ENCODE measurements at regions not wholly inside any gene's neighbourhood (a gene's known extent, or its start where the extent isn't known, plus 50 kb on each side); places are given as distances from the start of the nearest gene placed in this dataset.

GRCh38 chr3:10602769-10603768 lies 97.7 kb upstream of the ATP2B2 start:
- TF ChIP-seq POLR2A (IDR thresholded peaks at IDR 0.05) (no peak), CTCF (IDR thresholded peaks at IDR 0.05) (no peak)
- Histone ChIP-seq H3K27ac (no peak overlapping the region), H3K27me3 (no peaks in the 10 kb centered on the region), H3K9me3 (no peaks in the 10 kb centered on the region), H3K4me3 (no peak overlapping the region), H3K36me3 (ENCODE audit: low read depth, missing control alignments) (no peaks in the 10 kb centered on the region), H3K4me1 (no peaks in the 10 kb centered on the region)
- 72% methylated on average over 15 of the region's 15 CpGs for WGBS, 2 donors
- no peak for DNase-seq
- intact Hi-C loops (cut with DNase I; ENCODE audit: low total_unique reads), result no loop called here

- Histone ChIP-seq H3K9me3 (no peaks in the 10 kb centered on the region), H3K27ac (no peak overlapping the region), H3K4me3 (no peak overlapping the region), H3K36me3 (ENCODE audit: low read depth, missing control alignments) (no peaks in the 10 kb centered on the region), H3K4me1 (no peaks in the 10 kb centered on the region), H3K27me3 (no peaks in the 10 kb centered on the region)
- 50 to 72% methylated on average over 13 of the region's 13 CpGs for WGBS, 2 donors
- TF ChIP-seq CTCF (IDR thresholded peaks at IDR 0.05) (no peak), POLR2A (IDR thresholded peaks at IDR 0.05) (no peak)
- intact Hi-C loops (cut with DNase I; ENCODE audit: low total_unique reads), result no loop called here
- no peak for DNase-seq
Measured at GRCh38 chr3:10609134-10609533, 103.7 kb upstream of the ATP2B2 start.

- Histone ChIP-seq H3K4me1 (no peaks in the 10 kb centered on the region), H3K4me3 (no peak overlapping the region), H3K36me3 (ENCODE audit: low read depth, missing control alignments) (no peaks in the 10 kb centered on the region), H3K27ac (no peak overlapping the region), H3K27me3 (no peaks in the 10 kb centered on the region), H3K9me3 (no peaks in the 10 kb centered on the region)
- DNase-seq, result no peak
- WGBS, 2 donors, result 79% methylated on average over 7 of the region's 7 CpGs
- intact Hi-C loops (cut with DNase I; ENCODE audit: low total_unique reads), result no loop called here
- TF ChIP-seq POLR2A (IDR thresholded peaks at IDR 0.05) (no peak), CTCF (IDR thresholded peaks at IDR 0.05) (no peak)
Measured at GRCh38 chr3:10614168-10614567, 108.8 kb upstream of the ATP2B2 start.

GRCh38 chr3:10615715-10616114 lies 110.3 kb upstream of the ATP2B2 start:
- TF ChIP-seq CTCF (IDR thresholded peaks at IDR 0.05), result no peak
- no peak for TF ChIP-seq POLR2A (IDR thresholded peaks at IDR 0.05)
- no peaks in the 10 kb centered on the region for H3K9me3 ChIP-seq
- WGBS, 2 donors, result 93 to 96% methylated on average over 2 of the region's 2 CpGs
- no peaks in the 10 kb centered on the region for H3K4me1 ChIP-seq
- H3K36me3 ChIP-seq (ENCODE audit: low read depth, missing control alignments), result no peaks in the 10 kb centered on the region
- H3K4me3 ChIP-seq, result no peak overlapping the region
- intact Hi-C loops (cut with DNase I; ENCODE audit: low total_unique reads), result no loop called here
- H3K27me3 ChIP-seq, result no peaks in the 10 kb centered on the region
- no peak overlapping the region for H3K27ac ChIP-seq
- no peak for DNase-seq

GRCh38 chr3:10616321-10616720 lies 110.9 kb upstream of the ATP2B2 start:
- Histone ChIP-seq H3K4me3 (no peak overlapping the region), H3K9me3 (no peaks in the 10 kb centered on the region), H3K27ac (no peak overlapping the region), H3K36me3 (ENCODE audit: low read depth, missing control alignments) (no peaks in the 10 kb centered on the region), H3K27me3 (no peaks in the 10 kb centered on the region), H3K4me1 (no peaks in the 10 kb centered on the region)
- DNase-seq, result no peak
- no peak for TF ChIP-seq CTCF (IDR thresholded peaks at IDR 0.05)
- TF ChIP-seq POLR2A (IDR thresholded peaks at IDR 0.05), result no peak
- WGBS, 2 donors, result 50 to 75% methylated on average over 1 of the region's 1 CpG
- intact Hi-C loops (cut with DNase I; ENCODE audit: low total_unique reads), result no loop called here

Measured in testis (tissue), 2 donors.